SK-N-SH (cell line): ENCODE measurements at regions not wholly inside any gene's neighbourhood (a gene's known extent, or its start where the extent isn't known, plus 50 kb on each side); places are given as distances from the start of the nearest gene placed in this dataset.

ENCODE experiments used
- ELF1 ChIP-seq: IDR thresholded peaks from 2 replicates; pipeline ENCODE4 v1.4.0; 2012
- EP300 ChIP-seq, 2 experiments: IDR thresholded peaks; 2 replicates each; pipeline versions ENCODE4 v1.4.0 to v1.6.1; 2012; ENCODE audit warnings: borderline replicate concordance in 1 of 2, low read depth in 1 of 2, low read length in 1 of 2
- GATA2 ChIP-seq: sonication (generic); formaldehyde crosslinking; IDR thresholded peaks from 2 replicates; pipeline ENCODE4 v1.5.0; 2020; ENCODE audit warnings: mild to moderate bottlenecking, missing genetic modification reagents
- NFIC ChIP-seq: IDR thresholded peaks from 2 replicates; pipeline ENCODE4 v1.4.0; 2012; ENCODE audit warnings: borderline replicate concordance
- SIN3A ChIP-seq: IDR thresholded peaks from 2 replicates; pipeline ENCODE4 v1.6.1; 2012; ENCODE audit warnings: low read depth, mild to moderate bottlenecking, low read length, moderate library complexity, borderline replicate concordance
- SMC3 ChIP-seq: IDR thresholded peaks from 2 replicates; pipeline ENCODE4 v1.6.1; 2012; ENCODE audit warnings: low read depth, low read length, improper control_type of control experiment
- TCF12 ChIP-seq: IDR thresholded peaks from 2 replicates; pipeline ENCODE4 v1.4.0; 2012
- TF ChIP-seq, protein P1 (sequence below): fragments of 200-600 bp; sonication (generic); IDR thresholded peaks from 2 replicates; pipeline ENCODE4 v1.6.1; 2017; ENCODE audit warnings: antibody characterized with exemption, mild to moderate bottlenecking, moderate library complexity
- TF ChIP-seq, protein P2 (sequence below): IDR thresholded peaks from 2 replicates; pipeline ENCODE4 v1.6.1; 2012; ENCODE audit warnings: mild to moderate bottlenecking, low read depth, low read length, moderate library complexity

DNA sequence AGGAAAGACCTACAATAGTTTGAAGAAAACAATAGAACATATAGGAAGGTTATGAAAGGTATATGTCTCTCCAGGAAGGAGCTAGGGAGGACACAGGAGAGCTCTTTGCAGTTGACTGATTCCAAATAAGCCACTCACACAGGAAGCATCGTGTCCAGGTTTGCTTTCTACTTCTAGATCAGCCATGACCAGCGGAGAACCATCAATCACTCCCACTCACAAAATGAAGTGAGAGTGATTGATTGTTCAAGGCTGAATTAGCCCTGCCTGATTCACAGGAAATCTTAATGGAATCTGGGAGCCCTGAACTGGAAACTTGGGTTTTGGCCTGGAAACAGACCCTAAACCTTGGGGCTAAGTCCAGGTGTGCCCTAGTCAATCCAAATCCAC, 1292.2 kb upstream of the ZEB2 start:
- TF ChIP-seq, protein P1, sequence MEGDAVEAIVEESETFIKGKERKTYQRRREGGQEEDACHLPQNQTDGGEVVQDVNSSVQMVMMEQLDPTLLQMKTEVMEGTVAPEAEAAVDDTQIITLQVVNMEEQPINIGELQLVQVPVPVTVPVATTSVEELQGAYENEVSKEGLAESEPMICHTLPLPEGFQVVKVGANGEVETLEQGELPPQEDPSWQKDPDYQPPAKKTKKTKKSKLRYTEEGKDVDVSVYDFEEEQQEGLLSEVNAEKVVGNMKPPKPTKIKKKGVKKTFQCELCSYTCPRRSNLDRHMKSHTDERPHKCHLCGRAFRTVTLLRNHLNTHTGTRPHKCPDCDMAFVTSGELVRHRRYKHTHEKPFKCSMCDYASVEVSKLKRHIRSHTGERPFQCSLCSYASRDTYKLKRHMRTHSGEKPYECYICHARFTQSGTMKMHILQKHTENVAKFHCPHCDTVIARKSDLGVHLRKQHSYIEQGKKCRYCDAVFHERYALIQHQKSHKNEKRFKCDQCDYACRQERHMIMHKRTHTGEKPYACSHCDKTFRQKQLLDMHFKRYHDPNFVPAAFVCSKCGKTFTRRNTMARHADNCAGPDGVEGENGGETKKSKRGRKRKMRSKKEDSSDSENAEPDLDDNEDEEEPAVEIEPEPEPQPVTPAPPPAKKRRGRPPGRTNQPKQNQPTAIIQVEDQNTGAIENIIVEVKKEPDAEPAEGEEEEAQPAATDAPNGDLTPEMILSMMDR: no peak
- TF ChIP-seq, protein P2, sequence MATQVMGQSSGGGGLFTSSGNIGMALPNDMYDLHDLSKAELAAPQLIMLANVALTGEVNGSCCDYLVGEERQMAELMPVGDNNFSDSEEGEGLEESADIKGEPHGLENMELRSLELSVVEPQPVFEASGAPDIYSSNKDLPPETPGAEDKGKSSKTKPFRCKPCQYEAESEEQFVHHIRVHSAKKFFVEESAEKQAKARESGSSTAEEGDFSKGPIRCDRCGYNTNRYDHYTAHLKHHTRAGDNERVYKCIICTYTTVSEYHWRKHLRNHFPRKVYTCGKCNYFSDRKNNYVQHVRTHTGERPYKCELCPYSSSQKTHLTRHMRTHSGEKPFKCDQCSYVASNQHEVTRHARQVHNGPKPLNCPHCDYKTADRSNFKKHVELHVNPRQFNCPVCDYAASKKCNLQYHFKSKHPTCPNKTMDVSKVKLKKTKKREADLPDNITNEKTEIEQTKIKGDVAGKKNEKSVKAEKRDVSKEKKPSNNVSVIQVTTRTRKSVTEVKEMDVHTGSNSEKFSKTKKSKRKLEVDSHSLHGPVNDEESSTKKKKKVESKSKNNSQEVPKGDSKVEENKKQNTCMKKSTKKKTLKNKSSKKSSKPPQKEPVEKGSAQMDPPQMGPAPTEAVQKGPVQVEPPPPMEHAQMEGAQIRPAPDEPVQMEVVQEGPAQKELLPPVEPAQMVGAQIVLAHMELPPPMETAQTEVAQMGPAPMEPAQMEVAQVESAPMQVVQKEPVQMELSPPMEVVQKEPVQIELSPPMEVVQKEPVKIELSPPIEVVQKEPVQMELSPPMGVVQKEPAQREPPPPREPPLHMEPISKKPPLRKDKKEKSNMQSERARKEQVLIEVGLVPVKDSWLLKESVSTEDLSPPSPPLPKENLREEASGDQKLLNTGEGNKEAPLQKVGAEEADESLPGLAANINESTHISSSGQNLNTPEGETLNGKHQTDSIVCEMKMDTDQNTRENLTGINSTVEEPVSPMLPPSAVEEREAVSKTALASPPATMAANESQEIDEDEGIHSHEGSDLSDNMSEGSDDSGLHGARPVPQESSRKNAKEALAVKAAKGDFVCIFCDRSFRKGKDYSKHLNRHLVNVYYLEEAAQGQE: no peak
- TF ChIP-seq GATA2 (CRISPR knock-in tag) (no peak), TCF12 (no peak), NFIC (no peak), ELF1 (no peak), EP300 (IDR thresholded peaks at IDR 0.05; ENCODE audit: borderline replicate concordance in 1 of 2, low read depth in 1 of 2, low read length in 1 of 2) (no peak), SMC3 (no peak), SIN3A (no peak)
